ENCODE measurements at regions not wholly inside any gene's neighbourhood (a gene's known extent, or its start where the extent isn't known, plus 50 kb on each side); places are given as distances from the start of the nearest gene placed in this dataset.

DNA sequence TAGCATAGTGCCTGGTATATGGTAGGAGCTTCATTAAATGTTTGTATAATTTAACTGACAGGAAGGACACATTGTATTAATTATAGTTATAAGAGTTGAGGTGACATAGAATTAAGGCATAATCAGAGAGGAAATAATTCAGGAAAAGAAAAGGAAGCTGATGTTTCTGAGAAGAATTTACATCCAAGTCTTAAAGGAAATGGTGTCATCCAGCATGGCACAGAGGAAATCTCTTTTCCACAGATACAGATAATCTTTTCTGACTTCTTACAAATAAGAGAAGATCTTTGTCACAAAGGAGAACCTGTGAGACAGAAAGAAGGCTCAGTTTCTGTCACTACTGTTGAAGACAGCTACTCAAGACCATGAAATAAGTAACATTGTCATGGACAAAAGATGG is 222.5 kb downstream of the GJA1 start:
- H3K9me3 ChIP-seq: no peaks in the 10 kb centered on the region

DNA sequence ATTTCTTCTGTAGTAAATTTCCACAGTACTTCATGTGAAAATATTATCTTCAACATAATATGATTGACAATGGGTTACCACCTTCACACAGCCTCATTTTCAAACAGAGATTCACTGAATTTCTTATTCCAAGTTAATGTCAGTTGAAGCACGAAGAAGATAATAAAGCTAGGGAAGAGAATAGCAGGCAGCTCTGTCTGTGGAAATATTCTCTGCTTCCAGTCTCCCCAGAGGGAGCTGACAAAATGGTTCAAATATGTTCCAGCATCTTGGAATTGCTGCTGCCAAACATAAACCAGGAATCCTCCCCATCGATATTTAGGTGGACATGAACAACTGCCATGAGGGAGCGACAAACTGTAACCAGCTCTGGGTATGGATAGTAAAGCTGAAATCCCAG is 224.8 kb downstream of the GJA1 start:
- Histone ChIP-seq H3K27ac (no peak overlapping the region), H3K9me3 (no peaks in the 10 kb centered on the region), H3K4me1 (no peaks in the 10 kb centered on the region), H3K4me3 (no peak overlapping the region), H3K27me3 (no peaks in the 10 kb centered on the region), H3K36me3 (no peaks in the 10 kb centered on the region)
- TF ChIP-seq, protein P1, sequence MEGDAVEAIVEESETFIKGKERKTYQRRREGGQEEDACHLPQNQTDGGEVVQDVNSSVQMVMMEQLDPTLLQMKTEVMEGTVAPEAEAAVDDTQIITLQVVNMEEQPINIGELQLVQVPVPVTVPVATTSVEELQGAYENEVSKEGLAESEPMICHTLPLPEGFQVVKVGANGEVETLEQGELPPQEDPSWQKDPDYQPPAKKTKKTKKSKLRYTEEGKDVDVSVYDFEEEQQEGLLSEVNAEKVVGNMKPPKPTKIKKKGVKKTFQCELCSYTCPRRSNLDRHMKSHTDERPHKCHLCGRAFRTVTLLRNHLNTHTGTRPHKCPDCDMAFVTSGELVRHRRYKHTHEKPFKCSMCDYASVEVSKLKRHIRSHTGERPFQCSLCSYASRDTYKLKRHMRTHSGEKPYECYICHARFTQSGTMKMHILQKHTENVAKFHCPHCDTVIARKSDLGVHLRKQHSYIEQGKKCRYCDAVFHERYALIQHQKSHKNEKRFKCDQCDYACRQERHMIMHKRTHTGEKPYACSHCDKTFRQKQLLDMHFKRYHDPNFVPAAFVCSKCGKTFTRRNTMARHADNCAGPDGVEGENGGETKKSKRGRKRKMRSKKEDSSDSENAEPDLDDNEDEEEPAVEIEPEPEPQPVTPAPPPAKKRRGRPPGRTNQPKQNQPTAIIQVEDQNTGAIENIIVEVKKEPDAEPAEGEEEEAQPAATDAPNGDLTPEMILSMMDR (IDR thresholded peaks at IDR 0.05): no peak
- DNase-seq (ENCODE audit: low spot score): no peak

More for the DNA sequence above, 222.5 kb downstream of the GJA1 start:
- Histone ChIP-seq H3K27me3 (no peaks in the 10 kb centered on the region), H3K27ac (no peak overlapping the region), H3K36me3 (no peaks in the 10 kb centered on the region), H3K4me1 (peaks cover 0 to 4% of the 10 kb centered on the region in 2 donors), H3K4me3 (no peak overlapping the region)
- TF ChIP-seq, protein P1 (IDR thresholded peaks at IDR 0.05): no peak
- DNase-seq (ENCODE audit: low spot score): no peak

DNA sequence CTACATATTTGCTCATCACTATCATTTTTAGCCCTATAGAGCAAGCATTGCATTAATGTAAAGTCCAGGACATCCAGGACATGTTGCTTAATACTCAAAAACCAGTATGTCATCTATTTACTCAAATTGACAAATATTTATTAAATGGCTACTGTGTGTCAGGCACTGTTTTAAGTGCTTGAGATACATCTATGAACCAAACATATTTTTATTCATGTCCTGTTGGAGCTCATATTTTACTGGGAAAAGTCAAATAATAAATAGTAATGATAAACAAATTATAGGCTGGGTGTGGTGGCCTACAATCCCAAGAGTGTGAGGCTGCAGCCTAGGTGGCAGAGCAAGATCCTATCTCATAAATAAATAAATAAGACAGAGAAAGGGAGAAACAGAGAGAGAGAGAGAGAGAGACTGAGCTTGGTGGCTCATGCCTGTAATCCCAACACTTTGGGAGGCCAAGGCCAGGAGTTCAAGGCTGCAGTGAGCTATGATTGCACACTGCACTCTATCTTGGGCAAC is 227.9 kb downstream of the GJA1 start:
- TF ChIP-seq, protein P1 (IDR thresholded peaks at IDR 0.05): no peak
- Histone ChIP-seq H3K9me3 (no peaks in the 10 kb centered on the region), H3K4me3 (no peak overlapping the region), H3K27me3 (no peaks in the 10 kb centered on the region), H3K4me1 (peaks cover 0 to 15% of the 10 kb centered on the region in 2 donors), H3K36me3 (no peaks in the 10 kb centered on the region), H3K27ac (no peak overlapping the region)
- no peak for DNase-seq (ENCODE audit: low spot score)

DNA sequence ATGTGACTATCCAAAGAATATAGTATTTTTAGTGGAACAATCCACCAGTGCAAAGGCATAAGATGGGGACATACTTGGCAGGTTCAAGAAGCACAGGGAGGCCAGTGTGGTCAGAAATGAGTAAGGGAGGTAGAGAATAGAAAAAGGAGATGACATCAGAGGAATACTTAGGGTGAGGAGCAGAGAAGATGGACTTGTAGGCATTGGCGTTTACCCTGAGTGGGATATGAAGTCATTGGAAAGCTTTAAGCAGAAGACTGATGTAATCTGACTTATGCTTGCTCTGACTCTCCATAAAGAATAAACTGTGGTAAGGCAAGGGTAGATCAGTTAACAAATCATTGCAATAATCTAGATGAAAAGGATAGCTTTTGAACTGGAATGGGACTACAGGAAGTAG is 228.7 kb downstream of the GJA1 start:
- H3K27me3 ChIP-seq: no peaks in the 10 kb centered on the region
- no peaks in the 10 kb centered on the region for H3K9me3 ChIP-seq
- TF ChIP-seq, protein P1 (IDR thresholded peaks at IDR 0.05): no peak
- H3K36me3 ChIP-seq: no peaks in the 10 kb centered on the region
- H3K4me1 ChIP-seq: peaks cover 0 to 15% of the 10 kb centered on the region in 2 donors
- no peak overlapping the region for H3K4me3 ChIP-seq
- no peak for DNase-seq (ENCODE audit: low spot score)
- no peak overlapping the region for H3K27ac ChIP-seq

DNA sequence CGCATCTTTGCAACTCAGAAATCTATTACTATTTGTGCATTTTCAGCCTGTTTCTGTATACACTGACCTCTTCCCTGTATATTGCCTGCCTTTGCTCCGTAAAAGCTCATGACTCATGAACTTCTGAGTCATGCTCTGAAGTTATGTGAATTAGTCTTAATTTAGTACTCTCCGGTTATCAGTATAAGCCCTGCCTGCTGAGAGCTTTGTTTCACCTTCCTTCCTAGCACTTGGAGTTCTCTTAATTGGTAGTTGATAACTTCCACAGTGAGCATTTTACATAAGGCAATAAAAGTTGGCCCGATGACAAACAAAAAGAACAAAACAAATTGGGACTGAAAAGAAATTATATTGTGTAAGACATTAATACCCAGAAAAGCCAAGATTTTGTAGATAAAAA is 231.4 kb downstream of the GJA1 start:
- no peak overlapping the region for H3K4me3 ChIP-seq
- no peak for DNase-seq (ENCODE audit: low spot score)
- peaks cover 0 to 15% of the 10 kb centered on the region in 2 donors for H3K4me1 ChIP-seq
- TF ChIP-seq, protein P1 (IDR thresholded peaks at IDR 0.05): no peak
- no peaks in the 10 kb centered on the region for H3K9me3 ChIP-seq
- no peaks in the 10 kb centered on the region for H3K27me3 ChIP-seq
- H3K27ac ChIP-seq: peak overlapping the region in 1 of 2 donors; percentile 70
- no peaks in the 10 kb centered on the region for H3K36me3 ChIP-seq

DNA sequence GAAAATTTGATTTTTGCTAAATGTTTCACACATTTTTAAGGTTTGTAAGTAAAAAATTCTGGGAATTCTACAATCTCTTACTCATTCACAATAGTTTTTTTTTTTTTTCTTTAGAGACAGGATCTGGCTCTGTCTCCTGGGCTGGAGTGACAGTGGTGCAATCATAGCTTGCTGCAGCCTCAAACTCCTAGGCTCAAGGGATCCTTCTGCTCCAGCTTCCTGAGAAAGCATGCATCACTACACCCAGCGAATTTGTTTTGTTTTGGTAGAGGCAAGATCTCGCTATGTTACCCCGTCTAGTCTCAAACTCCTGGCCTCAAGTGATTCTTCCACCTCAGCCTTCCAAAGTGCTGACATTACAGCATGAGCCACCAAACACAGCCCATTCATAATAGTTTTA is 232.8 kb downstream of the GJA1 start:
- peaks cover 0 to 15% of the 10 kb centered on the region in 2 donors for H3K4me1 ChIP-seq

More for the DNA sequence above, 232.8 kb downstream of the GJA1 start:
- no peak for DNase-seq (ENCODE audit: low spot score)
- Histone ChIP-seq H3K27me3 (no peaks in the 10 kb centered on the region), H3K27ac (no peak overlapping the region), H3K36me3 (no peaks in the 10 kb centered on the region), H3K9me3 (no peaks in the 10 kb centered on the region), H3K4me3 (no peak overlapping the region)
- TF ChIP-seq, protein P1 (IDR thresholded peaks at IDR 0.05): no peak
